IPS-NIHi7 (cell line): ENCODE measurements at regions not wholly inside any gene's neighbourhood (a gene's known extent, or its start where the extent isn't known, plus 50 kb on each side); places are given as distances from the start of the nearest gene placed in this dataset.
"Not testable (repeated sequence)": the region's sequence is repeated elsewhere in the genome, so short reads cannot be mapped to it uniquely, and the experiment has no call there.

ENCODE experiments used
- DNase-seq: peaks from one replicate; pipeline ENCODE4 v3.0.0; 2012; ENCODE audit warnings: mixed read lengths; ENCODE audit errors: extremely low spot score

DNA sequence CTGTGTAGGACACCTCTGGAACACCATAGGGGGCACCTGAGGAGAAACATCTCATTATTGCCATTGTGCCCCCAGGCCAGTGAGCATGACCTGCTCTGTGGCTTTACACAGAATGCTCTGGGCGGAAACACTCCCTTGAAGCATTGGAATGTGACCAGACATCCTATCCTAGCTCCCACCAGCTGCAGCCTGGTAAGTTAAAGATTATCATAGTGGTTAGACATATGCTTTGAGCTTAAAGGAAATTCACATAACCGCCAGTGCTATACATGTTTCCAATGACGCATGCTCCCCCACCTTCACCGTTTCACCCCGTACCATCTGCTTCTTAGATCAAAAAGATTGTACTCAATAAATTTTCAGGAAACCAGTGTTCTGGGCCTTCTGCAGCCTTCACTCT lies 217.7 kb upstream of the CENPE start:
- DNase-seq, result no peak

DNA sequence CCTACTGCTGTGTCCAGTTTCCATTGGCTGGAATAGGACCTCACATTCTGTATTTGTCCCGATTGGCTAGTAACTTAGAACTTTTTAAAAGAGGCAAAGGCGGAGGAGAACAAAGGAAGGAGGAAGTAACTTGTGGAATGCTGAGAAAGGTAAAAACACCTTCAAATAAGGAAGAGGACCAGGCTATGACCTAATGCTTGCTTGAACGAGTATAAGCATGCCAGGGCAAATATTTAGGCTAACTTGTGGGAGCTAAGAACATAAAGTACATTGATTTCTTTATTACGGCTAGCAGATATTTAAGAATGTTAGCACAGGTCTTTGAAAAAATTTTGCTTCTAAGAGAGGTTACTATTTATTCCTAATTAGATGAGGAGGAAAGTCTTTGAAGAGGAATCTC lies 214.5 kb upstream of the CENPE start:
- not testable (repeated sequence) for DNase-seq

DNA sequence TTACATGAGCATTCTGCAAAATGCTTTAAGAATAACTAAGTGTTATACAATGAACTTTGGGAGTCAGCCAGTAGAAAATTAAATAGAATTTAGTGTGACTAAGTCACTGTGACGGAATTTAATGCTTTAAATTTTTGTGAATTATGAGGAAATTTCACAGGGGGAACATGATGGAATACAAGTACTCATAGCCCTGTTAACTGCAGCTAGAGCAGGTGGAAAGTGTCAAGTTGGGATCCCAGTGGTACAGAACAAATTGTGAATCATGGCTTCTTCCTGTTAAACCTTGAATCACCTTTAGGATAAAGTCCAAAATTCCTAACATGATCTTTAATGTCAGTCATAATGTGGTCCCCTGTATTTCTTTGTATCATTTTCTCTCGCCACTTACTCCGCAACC lies 212.2 kb upstream of the CENPE start:
- no peak for DNase-seq

DNA sequence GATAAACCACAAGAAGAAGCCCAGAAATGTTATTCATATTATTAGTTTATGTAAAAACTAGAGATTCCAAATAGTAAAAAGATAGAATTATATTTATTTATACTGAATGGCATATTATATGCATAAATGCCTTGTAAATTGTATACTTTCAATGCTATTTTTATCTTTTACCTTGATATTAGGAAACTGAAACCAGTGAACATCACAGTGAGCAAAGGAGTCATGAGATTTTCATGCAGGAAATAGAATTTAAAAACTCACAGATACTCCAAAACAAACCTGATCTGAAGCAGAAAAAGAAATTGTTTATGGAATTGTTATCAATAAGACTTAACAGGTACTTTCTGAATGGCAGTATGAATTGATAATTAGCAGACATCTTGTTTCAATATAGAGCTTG lies 207.3 kb upstream of the CENPE start:
- DNase-seq, result no peak

DNA sequence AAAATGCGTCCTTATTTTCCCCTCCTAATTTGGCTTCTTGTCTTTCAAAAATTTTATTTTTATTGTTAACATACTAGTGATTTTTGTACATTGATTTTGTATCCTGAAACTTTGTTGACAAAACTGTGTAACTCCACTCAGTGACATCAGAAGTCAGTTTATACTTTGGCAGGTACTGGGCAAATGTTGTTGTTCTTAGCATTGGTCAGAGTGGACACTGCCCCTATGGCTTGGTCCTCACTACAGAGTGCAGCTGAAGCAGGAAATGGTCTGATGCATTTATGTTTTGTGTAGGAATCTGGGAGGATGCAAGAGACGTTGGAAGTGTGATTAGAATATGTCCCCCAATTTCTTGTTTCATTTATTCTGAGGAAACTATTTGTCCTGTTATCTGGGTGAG lies 205.5 kb upstream of the CENPE start:
- no peak for DNase-seq

DNA sequence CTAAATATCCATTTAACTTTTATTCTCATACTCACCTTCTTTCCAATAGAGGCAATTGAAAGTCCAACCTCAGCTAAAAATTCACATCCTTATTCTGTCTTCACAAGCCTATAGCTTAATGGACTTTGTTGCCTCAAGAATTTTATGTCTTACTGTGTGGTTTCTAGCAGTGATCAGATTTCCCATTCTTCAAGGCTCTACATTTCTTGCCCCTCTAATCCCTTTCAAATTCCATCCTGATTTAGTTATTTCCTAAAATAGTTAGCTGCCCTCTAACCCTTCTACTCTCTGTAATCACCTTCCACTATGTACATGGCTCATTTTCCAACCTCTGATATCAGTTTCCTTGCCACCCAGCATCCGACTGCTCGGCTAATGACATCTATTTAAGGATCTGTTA lies 204.1 kb upstream of the CENPE start:
- DNase-seq, result no peak

DNA sequence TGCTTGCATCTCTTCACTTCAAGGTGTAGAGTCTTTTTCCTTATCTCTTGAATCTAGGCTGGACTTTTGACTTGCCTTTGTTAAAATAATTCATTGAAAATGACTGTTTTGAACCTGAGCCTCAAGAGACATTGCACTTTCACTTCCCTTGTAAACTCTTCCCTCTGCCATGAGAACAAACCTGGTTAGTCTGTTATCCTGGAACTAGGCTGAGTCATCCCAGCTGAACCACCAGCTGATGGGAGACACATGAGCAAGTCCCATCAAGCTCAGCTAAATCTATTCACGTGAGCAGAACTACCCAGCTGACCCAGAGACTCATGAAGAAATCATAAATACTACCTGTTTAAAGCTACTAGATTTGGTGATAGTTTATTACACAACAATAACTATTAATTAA lies 202.3 kb upstream of the CENPE start:
- peak; percentile 17 for DNase-seq

DNA sequence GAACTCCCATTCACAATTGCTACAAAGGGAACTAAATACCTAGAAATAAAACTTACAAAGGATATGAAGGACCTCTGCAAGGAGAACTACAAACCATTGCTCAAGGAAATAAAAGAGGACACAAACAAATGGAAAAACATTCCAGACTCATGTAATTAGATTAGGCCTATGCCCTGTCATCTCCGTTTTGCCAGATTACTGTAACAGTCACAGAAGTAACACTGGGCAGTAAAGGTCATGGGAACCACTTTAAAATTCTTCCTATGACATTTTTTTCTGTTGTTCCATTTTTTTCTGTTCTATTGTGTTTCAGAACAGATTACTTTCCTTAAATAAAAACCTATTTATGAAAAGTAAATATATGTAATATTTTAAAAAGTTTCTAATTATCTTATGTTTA lies 199.4 kb upstream of the CENPE start:
- DNase-seq, result no peak

DNA sequence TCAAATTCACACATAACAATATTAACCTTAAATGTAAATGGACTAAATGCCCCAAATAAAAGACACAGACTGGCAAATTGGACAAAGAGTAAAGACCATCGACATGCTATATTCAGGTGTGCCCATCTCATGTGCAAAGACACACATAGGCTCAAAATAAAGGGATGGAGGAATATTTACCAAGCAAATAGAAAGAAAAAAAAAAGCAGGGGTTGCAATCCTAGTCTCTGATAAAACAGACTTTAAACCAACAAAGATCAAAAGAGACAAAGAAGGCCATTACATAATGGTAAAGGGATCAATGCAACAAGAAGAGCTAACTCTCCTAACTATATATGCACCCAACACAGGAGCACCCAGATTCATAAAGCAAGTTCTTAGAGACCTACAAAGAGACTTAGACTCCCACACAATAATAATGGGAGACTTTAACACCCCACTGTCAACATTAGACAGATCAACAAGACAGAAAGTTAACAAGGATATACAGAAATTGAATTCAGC lies 189.4 kb upstream of the CENPE start:
- DNase-seq, result not testable (repeated sequence)

DNA sequence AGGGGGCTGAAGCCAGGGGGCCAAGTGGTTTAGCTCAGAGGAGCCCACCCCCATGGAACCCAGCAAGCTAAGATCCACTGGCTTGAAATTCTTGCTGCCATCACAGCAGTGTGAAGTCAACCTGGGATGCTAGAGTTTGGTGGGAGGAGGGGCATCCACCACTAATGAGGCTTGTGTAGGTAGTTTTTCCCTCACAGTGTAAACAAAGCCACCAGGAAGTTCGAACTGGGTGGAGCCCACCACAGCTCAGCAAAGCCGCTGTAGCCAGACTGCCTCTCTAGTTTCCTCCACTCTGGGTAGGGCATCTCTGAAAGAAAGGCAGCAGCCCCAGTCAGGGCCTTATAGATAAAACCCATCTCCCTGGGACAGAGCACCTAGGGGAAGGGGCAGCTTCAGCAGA lies 187.4 kb upstream of the CENPE start:
- DNase-seq, result not testable (repeated sequence)

DNA sequence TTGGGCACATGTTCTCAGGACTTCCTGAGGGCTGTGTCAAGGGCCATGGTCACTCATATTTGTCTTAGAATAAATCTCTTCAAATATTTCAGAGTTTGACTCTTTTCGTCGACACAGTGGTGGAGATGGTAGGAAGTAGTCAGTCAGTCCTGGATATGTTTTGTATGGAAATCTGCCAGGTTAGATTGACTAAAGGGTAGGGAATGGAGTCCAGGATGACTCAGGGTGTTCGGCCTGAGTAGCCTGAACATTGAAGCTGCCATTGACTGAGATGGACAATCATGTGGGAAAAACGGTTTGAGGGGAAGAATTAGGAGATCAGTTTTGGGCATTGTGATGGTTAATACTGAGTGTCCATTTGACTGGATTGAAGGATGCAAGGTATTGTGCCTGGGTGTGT lies 177.1 kb upstream of the CENPE start:
- no peak for DNase-seq

DNA sequence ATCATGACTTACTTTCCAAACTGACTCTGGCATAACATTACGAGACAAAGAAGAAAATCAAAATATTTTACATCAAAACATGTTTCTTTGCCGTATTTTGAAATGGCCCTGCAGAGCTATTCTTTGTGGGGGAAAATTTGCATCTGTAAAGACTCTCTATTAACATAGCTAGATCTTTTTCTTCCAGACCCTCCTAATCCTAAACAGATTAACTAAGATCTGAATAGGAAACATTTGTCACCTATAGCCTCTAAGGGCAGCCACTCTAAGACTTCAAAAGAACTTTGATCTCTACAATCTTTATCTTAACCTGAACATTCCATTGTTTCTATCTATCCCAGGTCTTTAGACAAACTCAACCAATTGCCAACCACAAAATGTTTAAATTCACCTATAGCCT lies 176.6 kb upstream of the CENPE start:
- no peak for DNase-seq

DNA sequence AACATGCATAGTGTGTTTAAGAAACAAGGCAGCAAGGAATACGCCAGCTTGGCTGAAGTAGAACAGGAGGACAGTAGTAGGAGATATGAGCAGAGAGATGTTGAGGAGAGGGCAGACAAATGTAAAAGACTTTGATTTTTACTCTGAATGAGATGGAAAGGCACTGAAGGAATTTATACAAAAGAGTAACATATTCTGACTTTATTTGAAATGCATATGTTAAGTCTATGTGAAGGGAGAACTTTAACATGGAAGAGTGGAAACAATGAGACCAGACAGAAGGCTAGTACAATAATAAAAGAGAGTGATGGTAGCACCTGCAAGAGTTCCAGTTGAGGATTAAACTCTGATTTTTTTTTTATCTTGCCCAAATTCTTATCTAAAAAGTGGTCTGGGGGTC lies 176.2 kb upstream of the CENPE start:
- no peak for DNase-seq

DNA sequence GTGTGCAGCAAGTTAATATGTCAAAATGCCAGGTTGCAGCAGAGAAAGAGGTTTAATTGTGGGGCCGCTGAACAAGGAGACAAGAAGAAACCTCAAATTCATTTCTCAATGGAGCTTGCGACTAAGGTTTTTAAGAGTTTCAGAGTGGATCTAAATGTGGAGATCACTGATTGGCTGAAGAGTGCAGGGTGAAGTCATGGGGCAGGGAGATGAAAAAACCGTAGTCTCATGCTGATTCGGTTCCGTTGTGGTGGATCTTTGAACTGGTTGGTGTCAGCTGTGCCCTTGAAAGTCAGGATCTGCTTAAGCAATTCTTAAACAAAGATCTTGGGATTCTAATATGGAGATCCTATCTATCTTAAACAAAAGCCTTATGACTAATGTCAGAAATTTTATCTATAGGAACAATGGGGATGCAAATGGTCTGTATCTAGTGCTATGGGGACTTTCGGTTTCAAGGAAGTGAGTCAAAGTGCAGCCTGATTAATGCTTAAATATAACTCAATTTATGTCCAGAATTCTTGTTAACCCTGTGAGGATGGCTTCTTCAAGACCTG lies 173.9 kb upstream of the CENPE start:
- no peak for DNase-seq

DNA sequence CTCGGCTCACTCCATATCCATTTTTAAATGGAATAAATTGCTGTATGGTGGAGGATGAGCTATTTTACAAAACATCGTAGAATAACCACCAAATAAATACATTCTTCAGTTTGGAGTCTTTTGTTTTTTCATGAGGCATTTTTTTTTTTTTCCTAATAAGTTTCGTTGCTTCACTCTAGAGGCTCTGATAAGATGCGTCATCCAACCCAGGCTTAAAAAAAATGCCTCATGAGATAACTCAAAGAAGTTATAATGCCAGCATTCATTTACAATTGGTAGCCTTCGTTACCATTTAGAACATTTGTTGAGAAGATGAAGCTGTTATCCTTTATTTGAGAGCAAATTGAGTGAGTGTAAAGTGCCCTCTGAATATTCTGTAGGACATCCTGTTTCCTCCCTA lies 172.2 kb upstream of the CENPE start:
- DNase-seq, result no peak

DNA sequence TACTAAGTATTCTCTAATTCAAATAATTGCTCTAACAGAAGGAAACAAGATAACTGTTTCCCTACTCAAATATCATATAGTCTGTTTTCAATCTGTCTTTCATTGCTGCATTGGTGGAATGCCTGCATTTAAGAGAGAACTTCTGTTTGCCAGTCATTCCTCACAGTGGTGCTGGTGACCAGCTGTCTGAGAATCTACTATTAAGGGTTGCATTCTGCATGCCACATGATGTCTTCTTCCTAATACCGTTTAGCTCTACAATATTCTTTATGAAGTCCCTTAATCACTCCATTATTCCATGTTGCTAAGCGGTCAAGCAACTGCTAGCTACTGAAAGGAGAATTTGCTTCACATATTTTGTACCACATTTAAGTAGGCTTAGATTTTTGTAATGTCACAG lies 167.1 kb upstream of the CENPE start:
- no peak for DNase-seq

DNA sequence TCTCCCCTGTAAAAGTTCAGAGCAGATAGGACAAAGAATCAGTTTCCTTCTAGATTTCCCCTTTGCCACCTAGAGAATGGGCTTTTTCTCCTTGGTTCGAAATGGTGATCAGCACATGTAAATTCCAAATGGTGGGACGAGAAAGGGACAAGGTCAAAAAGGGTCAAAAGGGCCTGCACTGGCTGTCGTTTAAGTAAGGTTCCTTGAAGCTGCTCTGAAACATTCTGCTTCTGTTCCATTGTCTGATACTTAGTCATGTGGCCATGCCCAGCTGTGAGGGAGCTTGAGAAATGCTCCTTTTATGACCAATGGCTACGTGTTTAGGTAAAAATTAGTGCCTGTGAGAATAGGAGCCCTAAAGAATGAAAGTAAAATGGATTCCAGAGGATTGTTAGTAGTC lies 165.9 kb upstream of the CENPE start:
- no peak for DNase-seq

DNA sequence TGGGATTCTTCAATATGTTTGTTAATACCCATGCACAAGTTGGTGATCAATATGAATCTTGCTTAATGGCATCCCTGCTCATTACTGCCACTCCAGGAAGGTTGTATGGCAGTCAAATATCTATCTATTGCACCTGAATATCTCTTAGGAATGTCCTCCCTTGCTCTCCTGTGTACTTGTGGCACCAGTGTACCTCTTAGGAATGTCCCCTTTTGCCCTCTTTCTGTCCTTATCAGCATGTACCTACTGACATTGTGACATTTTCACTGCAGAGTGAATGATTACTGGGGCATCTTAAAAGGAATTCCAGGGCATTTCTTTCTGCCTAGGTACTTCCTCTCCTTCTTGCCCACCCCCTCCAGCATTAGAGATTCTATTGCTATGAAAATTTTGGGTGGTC lies 163.8 kb upstream of the CENPE start:
- DNase-seq, result no peak

DNA sequence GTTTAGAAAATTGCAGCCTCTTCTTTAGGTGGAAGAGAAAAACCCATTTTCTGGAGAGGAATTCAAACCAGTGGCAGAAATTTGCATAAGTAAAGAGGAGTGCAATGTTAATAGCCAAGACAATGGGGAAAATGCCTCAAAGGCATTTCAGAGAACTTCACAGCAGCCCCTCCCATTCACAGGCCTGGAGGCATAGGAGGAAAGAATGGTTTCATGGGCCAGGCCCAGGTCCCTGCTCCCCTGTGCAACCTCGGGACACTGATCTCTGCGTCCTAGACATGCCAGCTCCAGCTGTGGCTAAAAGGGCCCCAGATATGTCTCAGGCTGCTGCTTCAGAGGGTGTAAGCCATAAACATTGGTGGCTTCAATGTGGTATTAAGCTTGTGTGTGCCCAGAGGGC lies 161.8 kb upstream of the CENPE start:
- DNase-seq, result no peak

DNA sequence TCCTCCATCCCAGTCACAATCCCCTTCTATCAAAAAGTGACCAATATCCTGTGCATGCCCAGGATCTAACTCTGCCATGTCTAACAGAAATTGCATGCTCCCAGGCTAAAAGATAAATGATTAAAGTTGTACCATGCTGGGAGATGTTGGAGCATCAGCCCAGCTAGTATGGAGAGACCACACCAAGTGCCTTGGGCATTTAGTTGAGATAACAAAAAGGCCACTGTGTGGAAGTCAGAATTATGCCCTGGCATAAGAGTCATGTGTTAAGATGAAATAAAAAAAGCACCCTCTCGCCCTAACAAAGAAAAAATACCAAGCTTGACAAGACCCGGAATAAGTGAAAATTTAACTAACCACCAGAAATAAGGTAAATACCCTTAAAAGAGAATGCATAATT lies 155.9 kb upstream of the CENPE start:
- DNase-seq, result no peak

DNA sequence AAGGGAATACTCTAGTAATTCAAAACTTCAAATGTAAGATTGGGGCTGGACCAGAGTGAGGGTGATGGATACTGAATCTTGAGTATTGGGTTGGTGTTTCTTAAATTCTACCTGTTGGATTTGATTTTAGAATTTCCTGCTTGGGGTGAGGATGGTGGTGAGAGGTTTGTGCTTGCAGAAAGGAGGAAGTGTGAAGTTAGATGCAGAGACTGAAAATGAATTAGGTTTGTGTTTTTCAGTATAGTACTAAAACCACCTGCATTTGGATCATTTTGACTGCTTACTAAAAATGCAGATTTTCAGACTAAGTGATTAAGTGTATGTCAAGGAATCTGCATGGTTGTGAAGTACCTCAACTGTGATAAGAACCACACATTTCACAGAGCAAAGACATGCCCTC lies 131.5 kb upstream of the CENPE start:
- DNase-seq, result no peak

DNA sequence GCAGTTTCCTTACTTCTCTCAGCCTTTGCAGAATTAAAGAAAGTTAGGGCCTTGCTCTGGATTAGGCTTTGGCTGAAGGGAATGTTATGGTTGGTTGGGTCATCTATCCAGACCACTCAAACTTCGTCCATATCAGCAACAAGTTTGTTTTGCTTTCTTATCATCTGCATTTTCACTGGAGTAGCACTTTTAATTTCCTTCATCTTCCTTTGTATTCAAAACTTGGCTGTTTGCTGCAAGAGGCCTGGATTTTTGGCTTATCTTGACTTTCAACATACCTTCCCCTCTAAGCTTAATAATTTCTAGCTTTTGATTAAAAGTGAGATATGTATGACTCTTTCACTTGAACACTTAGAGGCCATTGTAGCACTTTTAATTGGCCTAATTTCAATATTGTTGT lies 126.7 kb upstream of the CENPE start:
- DNase-seq, result no peak

DNA sequence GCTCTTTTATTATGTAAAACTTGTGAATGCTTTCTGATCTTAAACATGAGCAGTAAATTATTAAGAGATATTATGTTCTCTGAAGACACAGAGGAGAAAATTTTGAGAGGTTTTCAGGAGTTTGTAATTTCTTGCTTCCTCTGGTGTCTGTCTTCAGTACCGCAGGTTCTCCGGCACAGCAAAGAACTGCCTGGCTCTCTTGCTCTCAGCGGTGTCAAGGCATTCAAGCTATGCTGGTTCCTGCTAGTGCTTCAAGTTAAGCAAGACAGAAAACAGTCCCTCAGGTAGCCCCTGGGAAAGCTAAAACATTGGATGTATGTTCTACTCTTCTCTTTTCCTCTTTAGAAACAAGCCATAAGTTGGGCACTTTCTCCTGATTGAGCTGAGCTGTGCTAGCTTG lies 120.2 kb upstream of the CENPE start:
- peak; percentile 34 for DNase-seq

DNA sequence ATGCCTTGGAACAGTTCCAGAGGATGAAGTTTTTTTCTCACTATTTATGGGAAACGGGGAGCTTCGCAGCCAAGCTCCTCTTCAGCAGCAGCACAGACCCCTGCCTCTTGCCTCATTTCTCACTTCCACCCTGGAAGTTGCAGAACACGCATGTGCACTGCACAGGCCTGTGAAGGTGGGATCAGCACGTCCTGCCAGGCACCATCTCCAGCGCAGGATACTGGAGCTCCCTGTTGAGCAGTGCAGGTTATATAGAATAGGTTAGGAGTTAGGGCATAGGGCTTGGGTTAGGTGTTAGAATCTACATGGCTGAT lies 110.1 kb upstream of the CENPE start:
- no peak for DNase-seq
